Natural killer cell (primary cell): ENCODE measurements at regions not wholly inside any gene's neighbourhood (a gene's known extent, or its start where the extent isn't known, plus 50 kb on each side); places are given as distances from the start of the nearest gene placed in this dataset.

Source experiments
- ATAC-seq, 3 donors: fragments of 150-1000 bp in 2 of 3; fragments of 200-7000 bp in 1 of 3; cut with Tn5 transposase; 1 replicate in 1 of 3; 2 replicates in 2 of 3; pipeline ENCODE4 v1.10.0; 2021; ENCODE audit warnings: mild to moderate bottlenecking in 2 of 3, moderate library complexity in 2 of 3
- DNase-seq, 2 donors: peaks; one replicate each; pipeline versions ENCODE4 v3.0.0 to v3.0.0-alpha.2; 2013 to 2021; ENCODE audit warnings: mixed read lengths in 1 of 2
- H3K27ac ChIP-seq: one replicate; pipeline ENCODE4 v1.5.1; 2013; ENCODE audit warnings: mild to moderate bottlenecking, low read length
- H3K27me3 ChIP-seq: one replicate; pipeline ENCODE4 v1.6.1; 2013; ENCODE audit warnings: low read length; ENCODE audit not compliant: control insufficient read depth, insufficient read depth
- H3K36me3 ChIP-seq: one replicate; pipeline ENCODE4 v1.6.1; 2013; ENCODE audit warnings: low read length; ENCODE audit not compliant: control insufficient read depth, insufficient read depth
- H3K4me1 ChIP-seq: one replicate; pipeline ENCODE4 v1.6.1; 2013; ENCODE audit warnings: low read length; ENCODE audit not compliant: control insufficient read depth, insufficient read depth
- H3K4me3 ChIP-seq: one replicate; pipeline ENCODE4 v1.5.1; 2013; ENCODE audit warnings: low read length
- H3K9me3 ChIP-seq: one replicate; pipeline ENCODE4 v1.6.1; 2013; ENCODE audit warnings: low read length; ENCODE audit not compliant: control insufficient read depth, insufficient read depth
- H3K27ac Mint-ChIP-seq, 2 donors: one replicate each; pipeline ENCODE4 v1.8.0; 2022; ENCODE audit warnings: mild to moderate bottlenecking in 2 of 2, mixed read lengths in 2 of 2, moderate library complexity in 1 of 2
- H3K27me3 Mint-ChIP-seq, 2 donors: one replicate each; pipeline ENCODE4 v1.8.0; 2022; ENCODE audit warnings: low read depth in 2 of 2, mixed read lengths in 2 of 2
- H3K36me3 Mint-ChIP-seq: one replicate; pipeline ENCODE4 v1.8.0; 2022; ENCODE audit warnings: mixed read lengths
- H3K4me1 Mint-ChIP-seq, 2 donors: one replicate each; pipeline ENCODE4 v1.8.0; 2022; ENCODE audit warnings: mixed read lengths in 2 of 2
- H3K4me3 Mint-ChIP-seq: one replicate; pipeline ENCODE4 v1.8.0; 2022; ENCODE audit warnings: mild to moderate bottlenecking, moderate library complexity, mixed read lengths
- H3K9me3 Mint-ChIP-seq, 2 donors: one replicate each; pipeline ENCODE4 v1.8.0; 2022; ENCODE audit warnings: mixed read lengths in 2 of 2
- WGBS: methylation state at CpG from one replicate; pipeline ENCODE4 v1.1.7; 2013; ENCODE audit warnings: missing lambda C conversion rate; ENCODE audit not compliant: insufficient coverage; 5-methylcytosine and 5-hydroxymethylcytosine counted together
- intact Hi-C: fragments of 100-400 bp; cut with micrococcal nuclease; formaldehyde crosslinking; loops from one replicate; pipeline ENCODE4 v1.14.2; 2022
- TF ChIP-seq, protein P1 (sequence below): fragments of 200-600 bp; IDR thresholded peaks from one replicate; pipeline ENCODE4 v1.8.0; 2022; ENCODE audit warnings: antibody characterized with exemption

DNA sequence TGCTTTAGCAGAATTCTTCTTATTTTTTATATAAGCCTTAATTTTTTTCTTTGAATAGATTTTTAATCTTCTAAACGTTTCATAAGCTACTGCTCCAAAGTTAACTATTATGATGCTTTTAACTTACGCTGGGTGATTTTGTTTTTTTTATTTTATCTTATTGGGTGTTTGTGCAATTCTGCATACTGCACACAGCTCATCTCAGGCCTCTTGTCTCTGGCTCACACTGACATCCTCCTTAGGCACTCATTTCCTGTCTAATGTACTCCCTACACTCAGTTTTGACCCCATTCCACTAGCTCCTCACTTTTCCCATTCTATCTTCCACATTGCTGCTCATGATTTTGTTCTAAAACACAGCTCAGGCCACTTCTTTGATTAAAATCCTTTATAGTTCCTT lies 111.9 kb upstream of the MAP9 start:
- Histone ChIP-seq H3K27me3 (no peaks in the 10 kb centered on the region), H3K27ac (no peak overlapping the region), H3K9me3 (no peaks in the 10 kb centered on the region), H3K4me1 (no peaks in the 10 kb centered on the region), H3K4me3 (no peak overlapping the region), H3K36me3 (no peaks in the 10 kb centered on the region)
- Mint-ChIP-seq H3K4me3 (no peak overlapping the region), H3K9me3 (no peaks in the 10 kb centered on the region), H3K27me3 (peaks cover 0 to 1% of the 10 kb centered on the region in 2 donors), H3K36me3 (no peaks in the 10 kb centered on the region), H3K4me1 (no peaks in the 10 kb centered on the region), H3K27ac (no peak overlapping the region)
- TF ChIP-seq, protein P1, sequence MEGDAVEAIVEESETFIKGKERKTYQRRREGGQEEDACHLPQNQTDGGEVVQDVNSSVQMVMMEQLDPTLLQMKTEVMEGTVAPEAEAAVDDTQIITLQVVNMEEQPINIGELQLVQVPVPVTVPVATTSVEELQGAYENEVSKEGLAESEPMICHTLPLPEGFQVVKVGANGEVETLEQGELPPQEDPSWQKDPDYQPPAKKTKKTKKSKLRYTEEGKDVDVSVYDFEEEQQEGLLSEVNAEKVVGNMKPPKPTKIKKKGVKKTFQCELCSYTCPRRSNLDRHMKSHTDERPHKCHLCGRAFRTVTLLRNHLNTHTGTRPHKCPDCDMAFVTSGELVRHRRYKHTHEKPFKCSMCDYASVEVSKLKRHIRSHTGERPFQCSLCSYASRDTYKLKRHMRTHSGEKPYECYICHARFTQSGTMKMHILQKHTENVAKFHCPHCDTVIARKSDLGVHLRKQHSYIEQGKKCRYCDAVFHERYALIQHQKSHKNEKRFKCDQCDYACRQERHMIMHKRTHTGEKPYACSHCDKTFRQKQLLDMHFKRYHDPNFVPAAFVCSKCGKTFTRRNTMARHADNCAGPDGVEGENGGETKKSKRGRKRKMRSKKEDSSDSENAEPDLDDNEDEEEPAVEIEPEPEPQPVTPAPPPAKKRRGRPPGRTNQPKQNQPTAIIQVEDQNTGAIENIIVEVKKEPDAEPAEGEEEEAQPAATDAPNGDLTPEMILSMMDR: no peak
- intact Hi-C loops: no loop called here
- WGBS: 100% methylated on average over 1 of the region's 2 CpGs
- no peak for ATAC-seq
- DNase-seq: no peak

GRCh38 chr4:155487210-155487609 lies 110.4 kb upstream of the MAP9 start:
- Mint-ChIP-seq H3K4me3 (no peak overlapping the region), H3K9me3 (no peaks in the 10 kb centered on the region), H3K36me3 (no peaks in the 10 kb centered on the region), H3K4me1 (no peaks in the 10 kb centered on the region), H3K27me3 (peaks cover 0 to 4% of the 10 kb centered on the region in 2 donors), H3K27ac (no peak overlapping the region)
- Histone ChIP-seq H3K36me3 (no peaks in the 10 kb centered on the region), H3K9me3 (no peaks in the 10 kb centered on the region), H3K27me3 (no peaks in the 10 kb centered on the region), H3K4me1 (no peaks in the 10 kb centered on the region), H3K27ac (no peak overlapping the region), H3K4me3 (no peak overlapping the region)
- intact Hi-C loops: no loop called here
- TF ChIP-seq, protein P1: no peak
- ATAC-seq (no peak), DNase-seq (no peak)

DNA sequence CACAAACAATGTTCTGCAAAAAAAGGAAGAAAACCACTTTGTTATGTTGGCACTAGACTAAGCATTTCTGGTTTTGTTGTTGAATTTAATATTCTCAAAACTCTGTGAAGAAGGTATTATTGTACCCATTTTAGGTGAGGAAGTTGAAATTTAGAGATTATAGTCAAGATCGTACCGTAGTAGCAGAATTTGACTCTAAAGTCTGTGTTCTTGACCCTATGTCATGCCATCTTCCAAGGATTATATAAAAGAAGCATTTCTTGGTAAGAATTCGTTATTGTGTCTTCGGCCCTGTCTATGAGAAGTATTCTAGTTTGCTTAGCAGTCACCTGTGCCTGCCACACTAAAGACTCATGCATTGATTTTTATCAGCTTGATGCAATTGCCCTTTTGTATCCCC lies 104.4 kb upstream of the MAP9 start:
- TF ChIP-seq, protein P1: no peak
- Histone ChIP-seq H3K36me3 (no peaks in the 10 kb centered on the region), H3K27ac (no peak overlapping the region), H3K4me3 (no peak overlapping the region), H3K9me3 (no peaks in the 10 kb centered on the region), H3K27me3 (no peaks in the 10 kb centered on the region), H3K4me1 (no peaks in the 10 kb centered on the region)
- no peak for ATAC-seq
- intact Hi-C loops: no loop called here
- whole genome bisulfite sequencing: 91% methylated on average over 4 of the region's 4 CpGs
- Mint-ChIP-seq H3K9me3 (no peaks in the 10 kb centered on the region), H3K27ac (no peak overlapping the region), H3K4me1 (no peaks in the 10 kb centered on the region), H3K4me3 (no peak overlapping the region), H3K36me3 (no peaks in the 10 kb centered on the region), H3K27me3 (peaks cover 0 to 6% of the 10 kb centered on the region in 2 donors)
- no peak for DNase-seq

DNA sequence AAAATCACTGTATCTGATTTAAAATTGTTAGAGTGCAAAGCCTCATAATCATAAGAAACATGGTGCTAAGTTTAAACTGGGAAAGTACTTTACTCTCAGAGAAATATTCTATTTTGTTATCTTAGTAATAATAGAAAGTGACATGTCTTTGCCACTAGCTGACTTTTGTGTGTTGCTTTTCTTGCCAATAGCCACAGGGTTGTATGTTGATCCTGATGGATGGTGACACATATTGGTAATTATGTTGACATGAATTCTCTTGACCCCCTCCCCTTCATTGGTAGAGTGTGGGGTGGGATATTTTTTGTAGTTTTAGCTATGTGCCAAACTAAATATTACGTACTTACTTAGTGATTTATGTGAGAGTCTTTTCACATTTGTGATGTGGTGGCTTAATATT lies 103.1 kb upstream of the MAP9 start:
- WGBS: no CpG with 5 or more reads among the region's 1 CpG
- H3K27me3 Mint-ChIP-seq: peaks cover 0 to 6% of the 10 kb centered on the region in 2 donors
- no peak for ATAC-seq
- H3K27me3 ChIP-seq: no peaks in the 10 kb centered on the region
- no peak overlapping the region for H3K27ac Mint-ChIP-seq
- H3K4me1 ChIP-seq: no peaks in the 10 kb centered on the region
- H3K4me1 Mint-ChIP-seq: no peaks in the 10 kb centered on the region
- no peak for DNase-seq
- no peaks in the 10 kb centered on the region for H3K36me3 ChIP-seq
- H3K4me3 Mint-ChIP-seq: no peak overlapping the region
- no peaks in the 10 kb centered on the region for H3K9me3 ChIP-seq
- H3K27ac ChIP-seq: no peak overlapping the region
- intact Hi-C loops: no loop called here
- no peak overlapping the region for H3K4me3 ChIP-seq
- H3K36me3 Mint-ChIP-seq: no peaks in the 10 kb centered on the region
- H3K9me3 Mint-ChIP-seq: no peaks in the 10 kb centered on the region
- TF ChIP-seq, protein P1: no peak
